IMR-90 (cell line): ENCODE measurements at regions not wholly inside any gene's neighbourhood (a gene's known extent, or its start where the extent isn't known, plus 50 kb on each side); places are given as distances from the start of the nearest gene placed in this dataset.

Experiments used
- CHD1 ChIP-seq: IDR thresholded peaks from 2 replicates; pipeline ENCODE4 v1.6.1; 2012; ENCODE audit warnings: low read depth, low read length, improper control_type of control experiment
- POLR2A ChIP-seq: IDR thresholded peaks from 2 replicates; pipeline ENCODE4 v1.6.1; 2012; ENCODE audit warnings: mild to moderate bottlenecking, low read depth, low read length
- RAD21 ChIP-seq: IDR thresholded peaks from 2 replicates; pipeline ENCODE4 v1.6.1; 2012; ENCODE audit warnings: low read length, improper control_type of control experiment
- RCOR1 ChIP-seq: IDR thresholded peaks from 2 replicates; pipeline ENCODE4 v1.6.1; 2012; ENCODE audit warnings: mild to moderate bottlenecking, low read length, improper control_type of control experiment; ENCODE audit not compliant: insufficient replicate concordance
- SMC3 ChIP-seq: fragments of 150-350 bp; IDR thresholded peaks from 2 replicates; pipeline ENCODE4 v1.6.1; 2016; ENCODE audit warnings: low read depth, mild to moderate bottlenecking, antibody characterized with exemption, low read length, moderate library complexity
- TF ChIP-seq, protein P1 (sequence below): conservative IDR thresholded peaks from 2 replicates; pipeline ENCODE4 v1.5.1; 2012; ENCODE audit warnings: mild to moderate bottlenecking, low read depth, low read length, improper control_type of control experiment

- TF ChIP-seq, protein P1, sequence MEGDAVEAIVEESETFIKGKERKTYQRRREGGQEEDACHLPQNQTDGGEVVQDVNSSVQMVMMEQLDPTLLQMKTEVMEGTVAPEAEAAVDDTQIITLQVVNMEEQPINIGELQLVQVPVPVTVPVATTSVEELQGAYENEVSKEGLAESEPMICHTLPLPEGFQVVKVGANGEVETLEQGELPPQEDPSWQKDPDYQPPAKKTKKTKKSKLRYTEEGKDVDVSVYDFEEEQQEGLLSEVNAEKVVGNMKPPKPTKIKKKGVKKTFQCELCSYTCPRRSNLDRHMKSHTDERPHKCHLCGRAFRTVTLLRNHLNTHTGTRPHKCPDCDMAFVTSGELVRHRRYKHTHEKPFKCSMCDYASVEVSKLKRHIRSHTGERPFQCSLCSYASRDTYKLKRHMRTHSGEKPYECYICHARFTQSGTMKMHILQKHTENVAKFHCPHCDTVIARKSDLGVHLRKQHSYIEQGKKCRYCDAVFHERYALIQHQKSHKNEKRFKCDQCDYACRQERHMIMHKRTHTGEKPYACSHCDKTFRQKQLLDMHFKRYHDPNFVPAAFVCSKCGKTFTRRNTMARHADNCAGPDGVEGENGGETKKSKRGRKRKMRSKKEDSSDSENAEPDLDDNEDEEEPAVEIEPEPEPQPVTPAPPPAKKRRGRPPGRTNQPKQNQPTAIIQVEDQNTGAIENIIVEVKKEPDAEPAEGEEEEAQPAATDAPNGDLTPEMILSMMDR, result no peak
- no peak for TF ChIP-seq POLR2A
- TF ChIP-seq RAD21, result no peak
- TF ChIP-seq CHD1, result no peak
- no peak for TF ChIP-seq SMC3
- TF ChIP-seq RCOR1, result no peak
These were observed 593.1 kb downstream of the MAT2B start for GRCh38 chr5:164098531-164098930.
